Pons (tissue), 1 donor: ENCODE measurements at regions not wholly inside any gene's neighbourhood (a gene's known extent, or its start where the extent isn't known, plus 50 kb on each side); places are given as distances from the start of the nearest gene placed in this dataset.
"Not testable (repeated sequence)": the region's sequence is repeated elsewhere in the genome, so short reads cannot be mapped to it uniquely, and the experiment has no call there.

Source experiments
- DNase-seq: peaks from one replicate; pipeline ENCODE4 v3.0.0-alpha.2; 2016; ENCODE audit warnings: low spot score

- peak; percentile 1 for DNase-seq
Measured at GRCh38 chrX:13223868-13224567, 95.8 kb downstream of the ATXN3L start.

GRCh38 chrX:13220916-13221315 lies 98.9 kb downstream of the ATXN3L start:
- no peak for DNase-seq

- no peak for DNase-seq
Measured at GRCh38 chrX:13219991-13220764, 99.7 kb downstream of the ATXN3L start.

GRCh38 chrX:13218758-13219157 lies 101.1 kb downstream of the ATXN3L start:
- no peak for DNase-seq

- no peak for DNase-seq
Measured at GRCh38 chrX:13216139-13216538, 103.7 kb downstream of the ATXN3L start.

GRCh38 chrX:13215729-13216128 lies 104.1 kb downstream of the ATXN3L start:
- DNase-seq, result no peak

- no peak for DNase-seq
Measured at GRCh38 chrX:13212191-13212651, 107.6 kb downstream of the ATXN3L start.

GRCh38 chrX:13210142-13210541 lies 109.7 kb downstream of the ATXN3L start:
- DNase-seq, result not testable (repeated sequence)

- DNase-seq, result not testable (repeated sequence)
Measured at GRCh38 chrX:13209704-13210103, 110.1 kb downstream of the ATXN3L start.

- no peak for DNase-seq
Measured at GRCh38 chrX:13208281-13208935, 111.4 kb downstream of the ATXN3L start.

- DNase-seq, result no peak
Measured at GRCh38 chrX:13203271-13203670, 116.6 kb downstream of the ATXN3L start.

- DNase-seq, result no peak
Measured at GRCh38 chrX:13201605-13202219, 118.1 kb downstream of the ATXN3L start.

GRCh38 chrX:13200398-13200797 lies 119.5 kb downstream of the ATXN3L start:
- no peak for DNase-seq

GRCh38 chrX:13198762-13199064 lies 121.1 kb downstream of the ATXN3L start:
- DNase-seq, result no peak

GRCh38 chrX:13198056-13198761 lies 121.6 kb downstream of the ATXN3L start:
- no peak for DNase-seq

GRCh38 chrX:13196782-13197181 lies 123.1 kb downstream of the ATXN3L start:
- DNase-seq, result no peak

- DNase-seq, result no peak
Measured at GRCh38 chrX:13195340-13195739, 124.5 kb downstream of the ATXN3L start.

GRCh38 chrX:13194291-13195103 lies 125.4 kb downstream of the ATXN3L start:
- no peak for DNase-seq

- no peak for DNase-seq
Measured at GRCh38 chrX:13190051-13190450, 129.8 kb downstream of the ATXN3L start.

- DNase-seq, result no peak
Measured at GRCh38 chrX:13189380-13189779, 130.5 kb downstream of the ATXN3L start.

GRCh38 chrX:13188731-13189309 lies 131.0 kb downstream of the ATXN3L start:
- DNase-seq, result no peak
